ENCODE measurements at regions not wholly inside any gene's neighbourhood (a gene's known extent, or its start where the extent isn't known, plus 50 kb on each side); places are given as distances from the start of the nearest gene placed in this dataset.
"Not testable (repeated sequence)": the region's sequence is repeated elsewhere in the genome, so short reads cannot be mapped to it uniquely, and the experiment has no call there.

GRCh38 chr10:8693635-8694034 is 639.1 kb downstream of the GATA3 start:
- H2AFZ ChIP-seq (replicated peaks; ENCODE audit: low read length, poor library complexity); ATAC-seq (ENCODE audit: low read depth); H3K9me3 ChIP-seq (ENCODE audit: control insufficient read depth, insufficient read depth, low read length); BruUV-seq (replicated peaks); H2BK20ac ChIP-seq (ENCODE audit: low read depth, low read length); H3K4me2 ChIP-seq (ENCODE audit: low read depth, low read length); H2BK120ac ChIP-seq (ENCODE audit: low read depth, low read length); DNase-seq; H3K9me1 ChIP-seq (ENCODE audit: insufficient read depth, low read length); H2BK5ac ChIP-seq (ENCODE audit: low read depth, low read length, poor library complexity, severe bottlenecking); H3K18ac ChIP-seq (ENCODE audit: low read depth, low read length); H3K4ac ChIP-seq (ENCODE audit: low read depth, low read length); H4K91ac ChIP-seq (ENCODE audit: insufficient read depth, low read depth, low read length); H4K5ac ChIP-seq (ENCODE audit: low read depth, low read length); H3K4me3 ChIP-seq (ENCODE audit: insufficient read depth, low read depth, low read length); H4K8ac ChIP-seq (ENCODE audit: low read depth in 2 of 2, low read length in 2 of 2); H3K23ac ChIP-seq (ENCODE audit: low read depth, low read length); intact Hi-C loops (cut with micrococcal nuclease); CTCF ChIA-PET; in situ Hi-C loops (cut with MboI; ENCODE audit: low sequenced_read_pairs); H4K20me1 ChIP-seq (ENCODE audit: insufficient read depth, low read length); H3K4me1 ChIP-seq (ENCODE audit: control insufficient read depth, insufficient read depth, low read length); POLR2A ChIA-PET (ENCODE audit: unreplicated experiment); H3K14ac ChIP-seq (replicated peaks; ENCODE audit: low read depth, low read length); H3K36me3 ChIP-seq (ENCODE audit: control insufficient read depth, insufficient read depth, low read length); H2BK15ac ChIP-seq (ENCODE audit: low read depth, low read length); H3K79me1 ChIP-seq (ENCODE audit: low read depth in 1 of 2, low read length in 2 of 2); dilution Hi-C loops (cut with HindIII; ENCODE audit: low sequenced_read_pairs, unreplicated experiment); H2AK5ac ChIP-seq (ENCODE audit: low read depth, low read length); H3K56ac ChIP-seq (ENCODE audit: extremely low read depth, insufficient read depth, low read length); H3K9ac ChIP-seq (ENCODE audit: low read depth, low read length); H3K27ac ChIP-seq (ENCODE audit: insufficient read depth, low read length); H3K27me3 ChIP-seq (ENCODE audit: control insufficient read depth, insufficient read depth, low read length); H2AK9ac ChIP-seq (replicated peaks; ENCODE audit: low read depth, low read length, poor library complexity): not testable (repeated sequence)
- no CpG with 5 or more reads among the region's 2 CpGs for WGBS, 2 experiments (ENCODE audit: extremely low coverage in 2 of 2, insufficient read length in 1 of 2)

Measured in IMR-90 (cell line).